Caco-2 (cell line): ENCODE measurements at regions not wholly inside any gene's neighbourhood (a gene's known extent, or its start where the extent isn't known, plus 50 kb on each side); places are given as distances from the start of the nearest gene placed in this dataset.

Source experiments
- BruUV-seq: library from RNA; stranded (reverse); fragments of 400-500 nt; replicated peaks from 2 replicates; lab custom pipeline; 2021; lab: Mats Ljungman, UMichigan
- CTCF ChIA-PET: fragments of 300-600 bp; sonication (Branson Sonifier 250); formaldehyde crosslinking; loops from one replicate; lab custom pipeline; 2022; ENCODE audit warnings: antibody characterized with exemption; lab: Charles Lee
- POLR2A ChIA-PET: fragments of 300-600 bp; sonication (Branson Sonifier 250); formaldehyde crosslinking; loops from one replicate; lab custom pipeline; 2022; ENCODE audit warnings: antibody characterized with exemption; lab: Charles Lee
- DNase-seq, 2 experiments: peaks; one replicate each; pipeline versions ENCODE4 v3.0.0 to v3.0.0-alpha.2; 2020 to 2022
- H3K27me3 ChIP-seq: replicated peaks from 2 replicates; pipeline ENCODE4 v1.6.0; 2011; ENCODE audit warnings: low read length; ENCODE audit not compliant: control insufficient read depth, insufficient read depth
- H3K36me3 ChIP-seq: 2 replicates; pipeline ENCODE4 v1.5.1; 2011; ENCODE audit warnings: low read length; ENCODE audit not compliant: control insufficient read depth, insufficient read depth
- H3K4me1 ChIP-seq: fragments of 250-450 bp; sonication (Bioruptor Pico); 2 replicates; pipeline ENCODE4 v1.5.1; 2020; ENCODE audit warnings: mild to moderate bottlenecking
- H3K4me3 ChIP-seq: 2 replicates; pipeline ENCODE4 v1.5.1; 2011; ENCODE audit warnings: low read depth, mild to moderate bottlenecking, control low read depth, low read length
- H3K9me3 ChIP-seq: fragments of 250-450 bp; sonication (Bioruptor Pico); 2 replicates; pipeline ENCODE4 v1.5.1; 2020; ENCODE audit warnings: mild to moderate bottlenecking, moderate library complexity
- H3K27ac Mint-ChIP-seq: one replicate; pipeline ENCODE4 v1.8.0; 2022; ENCODE audit warnings: mixed read lengths; ENCODE audit not compliant: unreplicated experiment
- H3K27me3 Mint-ChIP-seq: one replicate; pipeline ENCODE4 v1.8.0; 2022; ENCODE audit warnings: mixed read lengths; ENCODE audit not compliant: insufficient read depth, unreplicated experiment
- H3K36me3 Mint-ChIP-seq: one replicate; pipeline ENCODE4 v1.8.0; 2022; ENCODE audit warnings: mild to moderate bottlenecking, mixed read lengths; ENCODE audit not compliant: insufficient read depth, unreplicated experiment
- H3K4me1 Mint-ChIP-seq: one replicate; pipeline ENCODE4 v1.8.0; 2022; ENCODE audit warnings: low read depth, mixed read lengths; ENCODE audit not compliant: unreplicated experiment
- H3K4me3 Mint-ChIP-seq: one replicate; pipeline ENCODE4 v1.8.0; 2022; ENCODE audit warnings: mild to moderate bottlenecking, moderate library complexity, mixed read lengths; ENCODE audit not compliant: unreplicated experiment
- H3K9me3 Mint-ChIP-seq: one replicate; pipeline ENCODE4 v1.8.0; 2022; ENCODE audit warnings: mixed read lengths; ENCODE audit not compliant: unreplicated experiment
- intact Hi-C: fragments of 100-400 bp; cut with micrococcal nuclease; formaldehyde crosslinking; loops from one replicate; pipeline ENCODE4 v1.10.0; 2022; ENCODE audit not compliant: unreplicated experiment
- TF ChIP-seq, protein P1 (sequence below), 2 experiments: fragments of 200-600 bp in 1 of 2; IDR thresholded peaks; 1 replicate in 1 of 2; 2 replicates in 1 of 2; pipeline versions ENCODE4 v1.5.1 to v1.8.0; 2011 to 2022; ENCODE audit warnings: antibody characterized with exemption in 1 of 2, control low read depth in 1 of 2, inconsistent platforms in 1 of 2, low read depth in 1 of 2, low read length in 1 of 2, mild to moderate bottlenecking in 1 of 2, moderate library complexity in 1 of 2; ENCODE audit not compliant: insufficient read depth in 1 of 2, severe bottlenecking in 1 of 2, unreplicated experiment in 1 of 2

DNA sequence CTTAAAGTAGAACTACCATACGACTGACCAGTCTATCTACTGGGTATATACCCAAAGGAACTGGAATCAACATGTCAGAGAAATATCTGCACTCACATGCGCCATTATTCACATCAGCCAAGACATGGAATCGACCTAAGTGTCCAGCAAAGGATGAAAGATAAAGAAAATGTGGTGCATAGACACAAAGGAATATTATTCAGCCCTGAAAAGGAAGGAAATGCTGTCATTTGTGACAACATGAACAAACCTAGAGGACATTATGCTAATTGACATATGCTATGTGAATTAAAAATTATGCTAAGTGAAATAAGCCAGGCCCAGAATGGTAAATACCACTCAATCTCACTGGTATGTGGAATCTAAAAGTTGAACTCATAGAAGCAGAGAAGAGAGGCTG, 123.7 kb downstream of the KLF6 start:
- no peaks in the 10 kb centered on the region for H3K36me3 ChIP-seq
- H3K27ac Mint-ChIP-seq: no peak overlapping the region
- H3K9me3 ChIP-seq: peaks cover 7% of the 10 kb centered on the region; the same call in 1 of the 2 replicates
- CTCF ChIA-PET: no interaction called here
- peaks cover 23% of the 10 kb centered on the region for H3K4me1 ChIP-seq
- no peaks in the 10 kb centered on the region for H3K27me3 Mint-ChIP-seq
- no peak for DNase-seq
- peaks cover 21% of the 10 kb centered on the region for H3K9me3 Mint-ChIP-seq
- peaks cover 12% of the 10 kb centered on the region for H3K4me1 Mint-ChIP-seq
- H3K27me3 ChIP-seq: no peaks in the 10 kb centered on the region
- intact Hi-C loops: no loop called here
- TF ChIP-seq, protein P1, sequence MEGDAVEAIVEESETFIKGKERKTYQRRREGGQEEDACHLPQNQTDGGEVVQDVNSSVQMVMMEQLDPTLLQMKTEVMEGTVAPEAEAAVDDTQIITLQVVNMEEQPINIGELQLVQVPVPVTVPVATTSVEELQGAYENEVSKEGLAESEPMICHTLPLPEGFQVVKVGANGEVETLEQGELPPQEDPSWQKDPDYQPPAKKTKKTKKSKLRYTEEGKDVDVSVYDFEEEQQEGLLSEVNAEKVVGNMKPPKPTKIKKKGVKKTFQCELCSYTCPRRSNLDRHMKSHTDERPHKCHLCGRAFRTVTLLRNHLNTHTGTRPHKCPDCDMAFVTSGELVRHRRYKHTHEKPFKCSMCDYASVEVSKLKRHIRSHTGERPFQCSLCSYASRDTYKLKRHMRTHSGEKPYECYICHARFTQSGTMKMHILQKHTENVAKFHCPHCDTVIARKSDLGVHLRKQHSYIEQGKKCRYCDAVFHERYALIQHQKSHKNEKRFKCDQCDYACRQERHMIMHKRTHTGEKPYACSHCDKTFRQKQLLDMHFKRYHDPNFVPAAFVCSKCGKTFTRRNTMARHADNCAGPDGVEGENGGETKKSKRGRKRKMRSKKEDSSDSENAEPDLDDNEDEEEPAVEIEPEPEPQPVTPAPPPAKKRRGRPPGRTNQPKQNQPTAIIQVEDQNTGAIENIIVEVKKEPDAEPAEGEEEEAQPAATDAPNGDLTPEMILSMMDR (IDR thresholded peaks at IDR 0.05; ENCODE audit: insufficient read depth in 1 of 2, low read depth in 1 of 2, low read length in 1 of 2, severe bottlenecking in 1 of 2, unreplicated experiment in 1 of 2): no peak
- no TSS peak for BruUV-seq
- no peak overlapping the region for H3K4me3 ChIP-seq
- H3K36me3 Mint-ChIP-seq: peaks cover 6% of the 10 kb centered on the region
- H3K4me3 Mint-ChIP-seq: no peak overlapping the region
- POLR2A ChIA-PET: no interaction called here

DNA sequence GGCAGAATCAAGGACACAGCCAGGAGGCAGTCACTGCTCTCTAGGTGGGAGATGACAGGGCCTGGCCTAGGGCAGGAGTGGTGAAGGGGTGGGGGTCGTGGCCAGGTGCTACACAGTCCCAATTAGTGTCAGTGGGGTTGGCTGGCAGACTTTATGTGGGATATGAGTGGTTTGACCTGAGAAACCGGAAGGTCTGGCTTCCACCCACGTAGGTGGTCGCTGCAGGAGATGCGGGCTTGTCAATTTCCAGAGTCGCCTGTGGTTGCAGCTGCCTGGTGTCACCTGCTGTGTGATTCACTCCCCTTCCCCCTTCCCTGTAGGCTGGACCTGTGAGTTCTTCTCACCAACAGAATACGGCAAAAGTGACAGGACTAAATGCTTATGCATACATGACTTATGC, 124.3 kb downstream of the KLF6 start:
- Histone ChIP-seq H3K9me3 (peaks cover 7% of the 10 kb centered on the region; the same call in 1 of the 2 replicates), H3K4me3 (no peak overlapping the region), H3K27me3 (no peaks in the 10 kb centered on the region), H3K36me3 (no peaks in the 10 kb centered on the region), H3K4me1 (peaks cover 23% of the 10 kb centered on the region)
- no TSS peak for BruUV-seq
- intact Hi-C loops: no loop called here
- Mint-ChIP-seq H3K27me3 (no peaks in the 10 kb centered on the region), H3K27ac (peak overlapping the region; percentile 90), H3K4me1 (peaks cover 16% of the 10 kb centered on the region), H3K9me3 (peaks cover 21% of the 10 kb centered on the region), H3K36me3 (peaks cover 6% of the 10 kb centered on the region), H3K4me3 (no peak overlapping the region)
- TF ChIP-seq, protein P1 (IDR thresholded peaks at IDR 0.05; ENCODE audit: insufficient read depth in 1 of 2, low read depth in 1 of 2, low read length in 1 of 2, severe bottlenecking in 1 of 2, unreplicated experiment in 1 of 2): no peak
- ChIA-PET CTCF (no interaction called here), POLR2A (no interaction called here)
- no peak for DNase-seq

DNA sequence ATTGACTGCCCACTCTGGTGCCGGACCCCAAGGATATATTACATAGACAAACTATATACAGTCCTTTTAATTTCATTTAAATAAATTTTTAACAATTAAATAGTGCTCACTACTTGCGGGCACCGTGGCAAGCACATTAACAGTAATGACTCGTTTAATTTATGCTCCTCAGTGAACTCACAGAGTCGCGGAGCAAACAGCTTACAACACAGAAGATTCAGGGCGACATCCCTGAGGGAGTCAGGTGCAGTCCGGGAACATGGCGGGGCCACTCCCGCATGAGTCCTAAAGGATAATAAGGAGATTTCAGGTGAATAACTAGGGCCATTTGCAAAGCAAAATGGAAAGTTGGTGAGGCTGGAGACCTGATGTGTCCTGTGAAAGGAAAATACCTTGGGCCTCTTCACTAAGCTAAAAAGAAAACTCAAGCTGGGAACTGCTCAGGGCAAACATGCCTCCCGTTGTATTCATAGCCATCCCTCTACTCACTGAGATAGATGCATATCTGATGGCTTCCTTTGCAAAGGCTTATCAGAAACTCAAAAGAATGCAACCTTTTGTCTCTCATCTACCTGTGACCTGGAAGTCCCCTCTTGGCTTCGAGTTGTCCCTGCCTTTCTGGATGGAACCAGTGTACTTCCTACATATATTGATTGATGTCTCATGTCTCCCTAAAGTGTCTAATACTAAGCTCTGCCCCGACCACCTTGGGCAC, 125.6 kb downstream of the KLF6 start:
- Mint-ChIP-seq H3K9me3 (peaks cover 21% of the 10 kb centered on the region), H3K36me3 (peaks cover 6% of the 10 kb centered on the region), H3K27me3 (no peaks in the 10 kb centered on the region), H3K4me1 (peaks cover 30% of the 10 kb centered on the region), H3K27ac (peak overlapping the region; percentile 90), H3K4me3 (no peak overlapping the region)
- intact Hi-C loops: loop anchor here (1.0 to 5.0 kb wide), 2 partner anchors 81 to 103 kb away; no protein-coding TSS in a partner anchor
- BruUV-seq: no TSS peak
- ChIA-PET POLR2A (interaction anchor here (0.5 to 1.4 kb wide), 3 partner anchors 9 to 126 kb away, joined by 4 to 8 read pairs (median 4); partner anchors contain the start of gene KLF6), CTCF (interaction anchor here (1.0 kb wide), 1 partner anchor 27 kb away, joined by 4 read pairs; no protein-coding TSS in a partner anchor)
- Histone ChIP-seq H3K27me3 (no peaks in the 10 kb centered on the region), H3K4me3 (no peak overlapping the region), H3K9me3 (peaks cover 7% of the 10 kb centered on the region; the same call in 1 of the 2 replicates), H3K36me3 (no peaks in the 10 kb centered on the region), H3K4me1 (peaks cover 23% of the 10 kb centered on the region)
- TF ChIP-seq, protein P1 (IDR thresholded peaks at IDR 0.05; ENCODE audit: insufficient read depth in 1 of 2, low read depth in 1 of 2, low read length in 1 of 2, severe bottlenecking in 1 of 2, unreplicated experiment in 1 of 2): no peak
- DNase-seq: peak; percentile 63 to 67
